ENCODE measurements at regions not wholly inside any gene's neighbourhood (a gene's known extent, or its start where the extent isn't known, plus 50 kb on each side); places are given as distances from the start of the nearest gene placed in this dataset.

GRCh38 chr1:88208389-88208788 lies 475.7 kb upstream of the PKN2 start:
- no peak for TF ChIP-seq POLR2A (IDR thresholded peaks at IDR 0.05; ENCODE audit: low read length)
- no peak for TF ChIP-seq GATA1 (IDR thresholded peaks at IDR 0.05; ENCODE audit: low read depth, low read length)

DNA sequence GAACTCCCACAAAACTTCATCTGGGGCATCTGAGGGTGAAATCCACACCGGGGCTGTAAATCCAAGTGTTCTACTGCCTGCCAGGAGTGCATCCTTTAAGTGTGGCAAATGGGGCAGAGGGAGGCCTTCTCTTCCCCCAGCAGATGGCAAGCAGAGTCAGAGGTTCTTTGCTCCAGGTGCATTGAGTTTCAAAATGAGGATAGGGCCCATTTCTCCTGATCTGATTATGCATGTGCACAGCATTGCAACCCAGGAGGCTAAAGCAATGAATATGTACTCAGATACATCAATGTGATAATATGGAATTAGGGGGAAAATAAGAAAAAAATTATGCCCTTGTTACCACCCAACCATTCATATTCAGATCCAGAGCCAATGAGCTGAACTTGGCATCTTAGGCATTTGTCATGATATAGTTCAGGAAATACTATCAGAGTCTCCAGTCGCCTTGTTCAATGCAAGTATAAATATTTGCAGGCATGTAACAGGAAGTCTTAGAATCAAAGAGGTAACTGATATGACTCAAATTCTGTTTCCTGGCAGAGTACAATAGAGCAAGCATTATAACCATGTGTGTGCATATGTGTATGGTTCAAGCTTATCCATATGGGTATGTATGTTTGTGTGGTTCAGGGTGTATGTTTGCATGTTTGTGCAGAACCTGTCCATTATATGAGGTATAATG lies 473.8 kb upstream of the PKN2 start:
- DNase-seq: no peak
- TF ChIP-seq GATA1 (IDR thresholded peaks at IDR 0.05; ENCODE audit: low read depth, low read length): no peak
- no peak for TF ChIP-seq POLR2A (IDR thresholded peaks at IDR 0.05; ENCODE audit: low read length)

More at GRCh38 chr1:88208389-88208788, 475.7 kb upstream of the PKN2 start:
- DNase-seq: no peak

GRCh38 chr1:88216441-88216840 lies 467.6 kb upstream of the PKN2 start:
- TF ChIP-seq POLR2A (IDR thresholded peaks at IDR 0.05; ENCODE audit: low read length): no peak
- no peak for TF ChIP-seq GATA1 (IDR thresholded peaks at IDR 0.05; ENCODE audit: low read depth, low read length)
- DNase-seq: no peak

DNA sequence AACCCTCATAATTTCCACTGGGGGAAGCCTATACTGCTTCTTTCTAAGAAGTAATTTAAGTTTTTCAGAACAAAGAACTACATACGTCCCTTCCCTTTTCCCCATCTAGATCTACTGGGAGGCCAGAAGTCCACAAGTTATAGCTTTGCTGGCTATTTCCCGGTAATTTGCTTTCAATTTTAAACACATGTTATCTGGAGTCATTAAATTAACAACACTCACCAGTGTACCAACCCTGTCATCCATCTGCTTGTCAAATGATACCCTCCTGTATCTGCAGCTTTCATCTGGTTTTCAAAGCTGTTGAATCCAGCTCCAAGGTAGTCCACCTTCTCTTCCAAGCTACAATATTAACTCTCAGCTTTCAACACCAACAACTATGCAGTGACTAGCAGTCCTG lies 466.7 kb upstream of the PKN2 start:
- TF ChIP-seq GATA1 (IDR thresholded peaks at IDR 0.05; ENCODE audit: low read depth, low read length) (no peak), POLR2A (IDR thresholded peaks at IDR 0.05; ENCODE audit: low read length) (no peak)
- DNase-seq: no peak

DNA sequence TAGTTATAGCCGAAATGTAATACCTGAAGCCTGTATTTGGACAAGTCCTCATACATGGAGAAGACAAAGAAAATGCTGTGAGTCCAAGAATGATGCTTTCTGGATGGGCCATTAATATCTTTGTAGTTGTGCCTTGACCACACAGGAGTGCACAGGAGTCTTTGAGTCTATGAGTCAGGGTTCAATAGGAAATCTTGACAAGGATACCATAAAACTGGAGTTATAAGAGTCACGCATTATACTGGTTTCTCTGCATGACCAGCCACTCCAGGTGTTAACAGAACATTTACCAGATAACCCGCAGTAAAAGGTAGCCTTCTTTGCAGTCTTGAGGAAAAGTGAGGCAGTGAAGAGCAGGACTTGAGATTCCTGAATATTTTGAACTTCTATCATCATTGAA lies 464.6 kb upstream of the PKN2 start:
- TF ChIP-seq POLR2A (IDR thresholded peaks at IDR 0.05; ENCODE audit: low read length) (no peak), GATA1 (IDR thresholded peaks at IDR 0.05; ENCODE audit: low read depth, low read length) (no peak)

DNA sequence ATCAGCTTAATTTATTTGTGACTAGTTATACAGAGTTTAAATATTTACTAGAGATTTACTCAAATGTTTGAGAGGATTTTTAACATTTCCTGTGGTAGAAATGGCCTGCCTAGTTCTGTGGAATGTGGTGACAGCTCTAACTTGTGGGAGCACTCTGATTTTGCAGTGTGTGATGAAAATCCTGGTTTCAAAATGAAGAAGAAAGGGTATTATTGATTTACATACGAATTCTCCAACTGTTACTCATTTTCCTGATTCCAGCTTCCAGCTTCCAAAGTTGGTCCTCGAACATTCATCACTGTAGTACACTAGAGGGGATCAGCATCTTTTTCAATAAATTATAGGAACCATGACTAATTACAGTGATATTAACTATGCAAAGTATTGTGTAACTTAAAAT lies 462.7 kb upstream of the PKN2 start:
- TF ChIP-seq GATA1 (IDR thresholded peaks at IDR 0.05; ENCODE audit: low read depth, low read length) (no peak), POLR2A (IDR thresholded peaks at IDR 0.05; ENCODE audit: low read length) (no peak)
- DNase-seq: no peak

More for the DNA sequence above, 464.6 kb upstream of the PKN2 start:
- DNase-seq: no peak

GRCh38 chr1:88224906-88225305 lies 459.2 kb upstream of the PKN2 start:
- DNase-seq: no peak
- TF ChIP-seq POLR2A (IDR thresholded peaks at IDR 0.05; ENCODE audit: low read length): no peak
- no peak for TF ChIP-seq GATA1 (IDR thresholded peaks at IDR 0.05; ENCODE audit: low read depth, low read length)

DNA sequence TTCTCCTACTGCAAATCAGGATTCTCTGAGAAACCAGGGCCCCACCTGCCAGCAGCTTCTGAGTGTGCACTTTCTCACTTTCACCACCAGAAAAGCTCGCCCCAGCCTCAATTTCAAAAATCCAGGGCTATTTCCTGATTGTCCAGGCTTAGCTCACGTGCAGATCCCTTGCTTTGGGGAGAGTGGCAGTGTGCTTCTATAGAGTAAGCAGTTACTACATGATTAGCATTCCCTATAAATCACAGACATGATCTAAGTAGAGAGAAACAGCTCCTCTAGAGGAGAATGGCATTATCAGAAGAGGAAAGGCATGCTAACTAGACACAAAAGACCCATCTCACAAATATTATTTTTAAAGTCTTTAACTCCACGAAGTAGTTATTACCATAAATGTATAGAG lies 456.0 kb upstream of the PKN2 start:
- TF ChIP-seq POLR2A (IDR thresholded peaks at IDR 0.05; ENCODE audit: low read length) (no peak), GATA1 (IDR thresholded peaks at IDR 0.05; ENCODE audit: low read depth, low read length) (no peak)
- no peak for DNase-seq

- no peak for DNase-seq
- TF ChIP-seq POLR2A (IDR thresholded peaks at IDR 0.05; ENCODE audit: low read length) (no peak), GATA1 (IDR thresholded peaks at IDR 0.05; ENCODE audit: low read depth, low read length) (no peak)
Measured at GRCh38 chr1:88230126-88230525, 453.9 kb upstream of the PKN2 start.

- TF ChIP-seq GATA1 (IDR thresholded peaks at IDR 0.05; ENCODE audit: low read depth, low read length) (no peak), POLR2A (IDR thresholded peaks at IDR 0.05; ENCODE audit: low read length) (no peak)
- DNase-seq: no peak
Measured at GRCh38 chr1:88237058-88237457, 447.0 kb upstream of the PKN2 start.

DNA sequence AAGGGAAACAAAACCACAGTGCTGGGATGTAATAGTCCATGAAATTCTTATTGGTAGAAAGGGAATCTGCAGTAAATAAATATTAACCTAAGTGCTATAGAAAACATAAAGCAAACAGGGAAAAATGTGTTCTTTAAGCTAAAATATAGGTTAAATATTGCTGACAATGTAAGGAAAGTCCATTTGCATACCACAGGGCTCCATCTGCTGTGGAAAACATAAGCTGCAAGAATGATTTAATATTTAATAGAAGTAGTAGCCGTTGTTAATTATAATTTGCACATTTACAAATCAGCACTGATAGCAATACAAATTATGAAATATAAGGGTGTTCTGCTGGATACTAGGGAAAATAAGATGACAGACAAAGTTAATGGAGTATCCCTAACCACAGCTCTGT lies 444.9 kb upstream of the PKN2 start:
- DNase-seq: no peak
- TF ChIP-seq POLR2A (IDR thresholded peaks at IDR 0.05; ENCODE audit: low read length): no peak
- no peak for TF ChIP-seq GATA1 (IDR thresholded peaks at IDR 0.05; ENCODE audit: low read depth, low read length)

GRCh38 chr1:88247666-88248065 lies 436.4 kb upstream of the PKN2 start:
- no peak for DNase-seq
- no peak for TF ChIP-seq POLR2A (IDR thresholded peaks at IDR 0.05; ENCODE audit: low read length)
- TF ChIP-seq GATA1 (IDR thresholded peaks at IDR 0.05; ENCODE audit: low read depth, low read length): no peak

- DNase-seq: no peak
- TF ChIP-seq POLR2A (IDR thresholded peaks at IDR 0.05; ENCODE audit: low read length): no peak
- no peak for TF ChIP-seq GATA1 (IDR thresholded peaks at IDR 0.05; ENCODE audit: low read depth, low read length)
Measured at GRCh38 chr1:88250915-88251314, 433.2 kb upstream of the PKN2 start.

DNA sequence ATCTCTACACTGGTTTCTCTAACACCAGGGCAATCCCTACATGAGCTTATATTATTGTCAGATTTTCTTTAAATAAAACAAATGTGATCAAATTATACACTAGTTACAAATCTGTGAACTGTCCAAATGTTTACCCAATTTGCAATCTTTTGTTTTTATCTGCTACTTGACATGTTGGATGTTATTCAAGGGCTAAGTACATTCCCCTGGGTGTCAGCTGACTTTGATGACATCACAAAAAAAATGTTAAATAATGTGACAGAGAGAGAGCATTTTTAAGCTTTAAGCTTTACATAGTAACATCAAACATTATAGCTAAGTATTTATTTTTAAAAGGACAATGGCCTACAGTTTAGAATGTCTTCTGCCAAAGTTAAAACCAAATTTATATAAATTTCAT lies 431.3 kb upstream of the PKN2 start:
- TF ChIP-seq GATA1 (IDR thresholded peaks at IDR 0.05; ENCODE audit: low read depth, low read length): no peak
- no peak for TF ChIP-seq POLR2A (IDR thresholded peaks at IDR 0.05; ENCODE audit: low read length)
- no peak for DNase-seq

DNA sequence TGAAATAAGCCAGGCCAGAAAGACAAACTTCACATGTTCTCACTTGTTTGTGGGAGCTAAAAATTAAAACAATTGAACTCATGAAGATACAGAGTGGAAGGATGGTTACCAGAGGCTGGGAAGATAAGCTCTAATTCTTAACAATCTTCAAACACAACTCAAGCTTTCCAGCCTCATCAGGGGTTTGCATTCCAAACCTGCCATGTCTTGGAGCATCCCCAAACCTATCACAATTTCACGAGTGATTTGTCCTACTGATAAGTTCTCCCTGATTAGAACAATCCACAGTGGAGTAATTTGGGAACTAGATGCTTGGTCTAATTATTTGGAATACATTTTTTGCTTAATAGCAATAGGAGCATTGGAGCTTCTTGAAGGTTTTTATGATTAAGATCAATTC lies 418.5 kb upstream of the PKN2 start:
- no peak for DNase-seq
- no peak for TF ChIP-seq POLR2A (IDR thresholded peaks at IDR 0.05; ENCODE audit: low read length)
- TF ChIP-seq GATA1 (IDR thresholded peaks at IDR 0.05; ENCODE audit: low read depth, low read length): no peak

Measured in erythroblast (primary cell).